HG02642 (cell line): ENCODE measurements at regions not wholly inside any gene's neighbourhood (a gene's known extent, or its start where the extent isn't known, plus 50 kb on each side); places are given as distances from the start of the nearest gene placed in this dataset.

Source experiments
- ATAC-seq: cut with Tn5 transposase; IDR thresholded peaks from one replicate; pipeline ENCODE4 v1.9.1; 2021; ENCODE audit warnings: mild to moderate bottlenecking; ENCODE audit not compliant: unreplicated experiment, poor library complexity

DNA sequence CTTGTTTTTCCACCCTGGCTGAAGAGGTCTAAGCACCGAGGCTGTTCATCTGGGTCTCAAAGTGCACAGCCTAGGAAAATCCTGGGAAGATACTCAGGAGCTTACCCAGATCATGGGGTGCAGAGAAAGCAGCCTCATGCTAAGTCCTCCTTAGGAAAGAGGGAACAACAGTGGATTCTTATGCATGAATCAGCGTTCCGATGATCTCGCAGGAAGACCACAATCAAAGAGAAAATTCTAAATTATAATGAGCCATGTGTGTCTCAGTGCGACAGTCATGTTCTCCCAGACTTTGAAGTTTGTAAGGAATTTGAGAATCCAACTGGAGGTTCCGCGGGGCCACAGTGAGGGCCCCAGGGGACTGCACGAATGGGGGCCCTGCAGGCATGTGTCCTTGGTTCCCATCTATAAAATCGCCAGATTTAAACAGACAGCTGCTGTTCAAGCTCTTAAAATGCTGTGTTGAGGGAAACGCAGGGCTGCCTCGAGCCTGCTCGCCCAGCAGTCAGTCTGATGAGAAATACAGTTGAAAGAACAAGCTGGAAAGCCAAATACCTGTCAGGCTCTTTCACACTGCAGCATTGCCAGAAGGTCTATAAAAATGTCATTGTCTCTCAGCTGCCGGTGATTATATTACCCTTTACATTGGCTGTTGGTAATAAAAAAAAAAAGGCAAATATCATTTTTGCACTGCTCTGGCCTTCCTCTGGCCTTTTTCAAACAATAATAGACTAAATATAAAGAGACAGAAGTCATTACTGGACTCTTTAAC, 152.1 kb downstream of the PMP22 start:
- no peak for ATAC-seq

- ATAC-seq = no peak
Observed at GRCh38 chr17:15109608-15110007, 155.5 kb downstream of the PMP22 start.

- no peak for ATAC-seq
Observed at GRCh38 chr17:15108992-15109391, 156.1 kb downstream of the PMP22 start.

DNA sequence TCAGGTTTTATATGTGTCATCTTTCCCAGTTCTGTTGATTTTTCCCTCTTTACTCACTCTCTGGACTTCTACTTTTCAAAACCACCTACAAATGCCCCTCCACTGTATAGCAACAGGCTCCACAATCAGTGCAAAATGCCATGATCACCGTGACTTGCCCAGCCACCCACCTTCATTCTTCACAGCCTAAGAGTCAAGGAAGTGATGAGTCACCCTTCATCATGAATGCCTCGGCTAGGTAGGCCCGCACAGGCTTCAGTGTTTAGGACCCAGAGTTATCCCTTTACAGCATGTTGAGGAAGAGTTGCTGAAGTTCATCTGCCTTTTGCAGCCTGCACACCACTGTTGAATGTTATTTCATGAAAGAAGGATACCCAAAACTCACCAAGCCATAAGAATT, 158.6 kb downstream of the PMP22 start:
- ATAC-seq = no peak

- ATAC-seq = no peak
Observed at GRCh38 chr17:15103785-15104184, 161.3 kb downstream of the PMP22 start.

DNA sequence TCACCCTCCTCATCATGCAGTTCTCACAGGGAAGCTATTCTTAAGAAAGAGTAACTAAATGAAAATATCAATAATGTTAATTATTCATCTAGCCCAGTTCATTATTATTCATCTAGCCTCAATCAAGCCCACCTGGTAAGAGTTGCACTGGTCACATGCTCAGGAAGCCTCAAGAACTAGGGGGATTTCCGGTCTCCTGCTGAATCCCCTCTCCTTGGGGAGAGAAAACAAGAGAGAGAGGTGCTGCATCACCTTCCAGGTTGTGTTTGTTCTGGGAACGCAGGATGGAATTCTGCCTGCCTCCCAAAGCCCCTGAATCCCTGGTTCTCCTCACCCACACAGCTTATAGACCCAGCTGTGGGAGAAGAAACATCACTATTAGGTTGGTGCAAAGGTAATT, 164.0 kb downstream of the PMP22 start:
- ATAC-seq = no peak

GRCh38 chr17:15096511-15096910, 168.6 kb downstream of the PMP22 start:
- no peak for ATAC-seq

DNA sequence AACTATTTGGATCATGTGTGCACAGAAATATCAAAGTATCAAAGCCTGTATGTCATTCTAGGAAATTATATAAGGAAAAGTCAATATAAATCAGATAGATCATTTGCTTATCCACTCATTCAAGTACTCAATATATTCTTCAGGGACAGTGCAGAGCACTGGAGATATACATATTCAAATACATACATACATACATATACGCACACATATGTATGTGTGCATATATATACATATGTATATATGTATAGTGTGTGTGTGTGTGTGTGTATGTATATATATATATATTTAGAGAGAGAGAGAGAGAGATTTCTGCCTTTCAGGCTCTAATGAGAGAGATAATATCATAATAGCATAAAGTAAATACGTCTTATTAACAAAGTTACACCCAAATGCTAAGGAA, 169.2 kb downstream of the PMP22 start:
- no peak for ATAC-seq

- no peak for ATAC-seq
Observed at GRCh38 chr17:15092762-15093161, 172.4 kb downstream of the PMP22 start.

GRCh38 chr17:15092261-15092660, 172.9 kb downstream of the PMP22 start:
- no peak for ATAC-seq

DNA sequence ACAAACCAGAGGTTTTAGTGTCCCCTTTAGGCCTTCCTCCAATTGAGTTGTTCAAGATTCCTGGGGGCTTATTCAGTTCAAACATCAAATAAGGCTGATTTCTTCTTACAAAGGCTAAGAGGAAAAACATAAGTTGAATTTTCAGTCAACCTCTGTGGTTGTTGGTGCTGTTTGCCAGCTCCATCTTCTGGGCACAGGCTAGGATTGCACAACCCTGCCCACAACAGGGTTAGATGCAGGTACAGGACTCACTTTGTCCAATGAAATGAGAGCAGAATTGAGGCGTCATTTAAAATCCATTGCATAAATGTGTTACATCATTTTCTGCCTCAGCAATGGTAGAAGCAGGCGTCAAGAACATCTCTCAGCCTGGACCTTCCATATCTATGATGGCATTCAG, 173.3 kb downstream of the PMP22 start:
- ATAC-seq = no peak

- ATAC-seq = no peak
Observed at GRCh38 chr17:15090533-15090932, 174.6 kb downstream of the PMP22 start.

DNA sequence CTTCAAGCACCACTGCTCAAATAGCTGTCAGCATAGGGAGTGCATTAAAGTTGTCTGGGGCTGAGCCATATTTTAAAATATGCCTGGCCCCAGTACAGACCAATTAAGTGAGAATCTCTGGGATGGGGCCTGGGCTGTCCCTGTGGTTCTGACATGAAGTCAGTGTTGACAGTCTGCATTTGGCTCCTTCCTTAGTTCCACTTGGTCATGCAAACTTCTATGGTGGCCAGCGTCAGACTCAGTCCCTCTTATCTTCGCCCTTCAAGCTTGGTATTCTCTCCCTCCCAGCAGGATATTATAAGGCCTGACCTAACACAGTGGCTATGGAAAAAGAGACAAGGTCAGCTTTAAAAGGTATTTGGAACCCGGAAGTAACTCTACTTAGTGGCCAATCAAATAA, 177.2 kb downstream of the PMP22 start:
- no peak for ATAC-seq

DNA sequence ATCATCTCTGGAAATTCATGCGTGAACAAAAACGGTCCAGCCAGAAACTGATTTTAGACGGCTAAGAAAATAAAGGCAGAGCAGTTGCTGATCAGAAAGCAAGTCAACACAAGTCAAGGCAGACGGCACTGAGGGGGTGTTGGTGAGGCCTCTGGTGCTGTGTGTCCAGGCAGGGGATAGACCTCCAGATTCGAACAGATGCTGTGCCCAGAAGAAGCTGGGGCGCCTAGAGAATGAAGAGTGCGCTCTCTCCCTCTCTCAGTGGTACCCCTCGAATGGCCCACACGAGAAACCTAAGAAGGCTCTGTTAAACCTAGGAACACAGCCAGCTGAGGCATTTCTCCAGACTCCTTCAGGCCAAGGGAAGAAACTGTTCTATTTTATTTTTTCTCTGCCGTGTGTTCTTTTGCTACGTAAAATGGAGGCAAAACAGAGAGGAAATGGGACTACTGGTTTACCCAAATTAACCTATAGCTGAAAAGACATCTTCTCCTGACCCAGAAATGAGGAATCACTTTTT, 178.3 kb downstream of the PMP22 start:
- no peak for ATAC-seq

DNA sequence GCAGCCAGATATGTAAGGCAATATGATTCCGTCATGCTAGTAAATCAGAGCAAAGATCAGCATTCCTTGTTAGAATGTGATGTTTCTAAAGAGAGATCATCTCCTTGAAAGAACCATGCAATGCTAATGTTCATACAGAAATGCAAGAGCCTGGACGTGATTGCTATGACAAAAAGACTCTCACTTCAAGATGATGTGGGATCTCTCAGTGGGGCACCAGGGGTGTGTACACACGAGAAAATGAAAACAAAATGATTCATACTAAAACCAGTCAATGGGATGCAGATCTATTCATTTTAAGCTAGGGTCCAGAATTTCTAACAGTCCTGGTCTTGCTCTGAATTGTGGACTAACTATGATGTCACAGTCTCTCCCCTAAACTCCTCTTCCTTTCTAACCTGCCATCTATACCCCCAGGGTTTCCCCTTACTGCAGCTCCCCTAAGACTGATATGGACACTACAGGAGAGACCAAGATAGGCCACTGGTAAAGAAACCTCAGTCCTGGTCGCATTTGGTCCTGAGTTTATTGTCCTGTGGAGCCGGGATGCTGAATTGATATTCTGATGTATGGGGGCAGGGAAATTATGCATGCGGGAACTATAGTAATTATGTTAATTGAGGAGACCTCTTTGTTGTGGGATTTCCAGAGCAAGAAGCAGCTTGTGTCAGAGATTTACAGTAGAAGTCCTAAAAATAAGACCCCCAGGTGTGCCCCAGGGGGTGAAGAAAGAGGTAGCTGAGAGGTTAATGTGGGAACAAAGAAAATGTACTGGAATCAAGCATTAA, 179.0 kb downstream of the PMP22 start:
- ATAC-seq = no peak

- ATAC-seq = no peak
Observed at GRCh38 chr17:15083225-15083624, 181.9 kb downstream of the PMP22 start.

DNA sequence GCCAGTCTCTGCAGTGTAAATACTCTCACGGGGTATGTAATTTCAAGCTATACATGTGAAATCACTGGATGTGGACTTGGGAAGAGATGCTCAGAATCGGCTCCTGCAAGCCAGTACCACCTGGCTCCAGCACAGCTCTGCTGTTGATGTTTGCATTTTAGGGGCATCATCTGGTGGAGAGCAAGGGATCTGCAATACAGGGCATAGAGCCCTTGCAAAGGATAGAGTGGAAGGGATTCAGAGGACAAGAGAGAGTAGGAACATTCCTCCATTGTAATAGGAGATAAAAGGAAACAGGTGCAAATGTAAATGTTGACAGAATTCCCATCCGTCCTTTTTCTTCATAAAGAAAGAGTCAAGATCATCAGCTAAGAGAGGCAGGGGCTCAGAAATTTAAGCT, 184.1 kb downstream of the PMP22 start:
- no peak for ATAC-seq

- no peak for ATAC-seq
Observed at GRCh38 chr17:15078570-15078969, 186.6 kb downstream of the PMP22 start.

GRCh38 chr17:15076991-15077663, 188.0 kb downstream of the PMP22 start:
- no peak for ATAC-seq

DNA sequence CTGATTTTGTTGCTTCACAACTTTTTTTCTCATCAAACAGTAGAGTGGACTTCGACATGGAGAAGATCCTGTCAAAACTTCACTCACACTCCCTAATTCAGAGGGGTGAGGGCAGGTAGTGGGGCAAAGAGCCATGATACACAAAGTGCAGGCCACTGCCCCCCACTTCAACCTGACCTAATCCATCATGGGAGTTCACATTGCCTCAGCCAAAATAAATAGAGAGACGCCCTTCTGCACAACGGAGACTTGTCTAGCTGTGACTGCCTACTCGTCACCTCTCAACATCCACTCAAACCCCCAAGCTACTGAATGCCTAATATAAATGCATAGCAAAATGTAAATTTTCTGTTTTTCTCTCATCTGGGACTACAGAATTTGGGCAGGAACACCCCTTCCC, 213.2 kb downstream of the PMP22 start:
- no peak for ATAC-seq

- ATAC-seq = no peak
Observed at GRCh38 chr17:15049795-15050160, 215.3 kb downstream of the PMP22 start.
